ENCODE measurements at regions not wholly inside any gene's neighbourhood (a gene's known extent, or its start where the extent isn't known, plus 50 kb on each side); places are given as distances from the start of the nearest gene placed in this dataset.

DNA sequence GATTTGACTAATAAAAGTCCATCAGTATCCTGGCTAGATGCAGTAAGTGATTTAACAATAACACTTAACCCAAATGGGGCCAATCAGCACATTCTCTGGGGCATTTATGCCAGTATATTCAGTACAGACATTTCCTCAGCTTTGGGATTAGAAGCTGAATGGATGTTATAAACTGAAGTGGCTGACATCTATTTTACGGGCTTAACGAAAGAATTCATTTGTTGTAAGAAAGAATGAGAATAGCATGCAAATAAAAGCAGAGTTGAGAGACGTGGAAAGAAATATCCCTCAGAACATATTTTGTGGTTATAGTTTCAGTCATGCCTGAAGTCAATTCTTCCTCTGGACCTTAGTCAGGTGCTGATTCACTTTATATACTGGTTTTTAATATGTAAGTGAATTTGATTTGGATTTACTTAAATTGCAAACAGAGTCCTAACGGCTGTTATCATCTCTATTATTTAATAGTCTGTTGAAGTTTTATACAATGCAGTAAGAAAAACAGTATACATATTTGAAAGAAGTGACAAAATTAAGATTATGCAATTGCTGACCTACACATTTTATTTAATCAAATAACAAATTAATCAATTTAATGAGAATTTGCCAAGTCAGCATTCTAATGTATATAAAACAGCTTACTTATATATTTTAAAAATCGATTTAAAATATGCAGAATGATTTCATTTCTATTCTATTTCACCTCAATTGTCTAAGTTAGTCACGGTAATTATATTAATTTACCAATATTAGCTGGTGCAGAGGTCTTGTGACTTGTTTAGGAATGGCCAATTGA, 513.9 kb upstream of the CADM2 start:
- TF ChIP-seq, protein P1, sequence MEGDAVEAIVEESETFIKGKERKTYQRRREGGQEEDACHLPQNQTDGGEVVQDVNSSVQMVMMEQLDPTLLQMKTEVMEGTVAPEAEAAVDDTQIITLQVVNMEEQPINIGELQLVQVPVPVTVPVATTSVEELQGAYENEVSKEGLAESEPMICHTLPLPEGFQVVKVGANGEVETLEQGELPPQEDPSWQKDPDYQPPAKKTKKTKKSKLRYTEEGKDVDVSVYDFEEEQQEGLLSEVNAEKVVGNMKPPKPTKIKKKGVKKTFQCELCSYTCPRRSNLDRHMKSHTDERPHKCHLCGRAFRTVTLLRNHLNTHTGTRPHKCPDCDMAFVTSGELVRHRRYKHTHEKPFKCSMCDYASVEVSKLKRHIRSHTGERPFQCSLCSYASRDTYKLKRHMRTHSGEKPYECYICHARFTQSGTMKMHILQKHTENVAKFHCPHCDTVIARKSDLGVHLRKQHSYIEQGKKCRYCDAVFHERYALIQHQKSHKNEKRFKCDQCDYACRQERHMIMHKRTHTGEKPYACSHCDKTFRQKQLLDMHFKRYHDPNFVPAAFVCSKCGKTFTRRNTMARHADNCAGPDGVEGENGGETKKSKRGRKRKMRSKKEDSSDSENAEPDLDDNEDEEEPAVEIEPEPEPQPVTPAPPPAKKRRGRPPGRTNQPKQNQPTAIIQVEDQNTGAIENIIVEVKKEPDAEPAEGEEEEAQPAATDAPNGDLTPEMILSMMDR (conservative IDR thresholded peaks at IDR 0.05), result no peak
- TF ChIP-seq ZFX (IDR thresholded peaks at IDR 0.05), result no peak
